ACC112 (cell line): ENCODE measurements at regions not wholly inside any gene's neighbourhood (a gene's known extent, or its start where the extent isn't known, plus 50 kb on each side); places are given as distances from the start of the nearest gene placed in this dataset.
"Not testable (repeated sequence)": the region's sequence is repeated elsewhere in the genome, so short reads cannot be mapped to it uniquely, and the experiment has no call there.

Source experiments
- H2AFZ ChIP-seq: fragments of 200-600 bp; sonication (generic); one replicate; pipeline ENCODE4 v1.6.0; 2017; ENCODE audit warnings: antibody characterized with exemption, low read length; ENCODE audit not compliant: unreplicated experiment
- H3K27ac ChIP-seq: fragments of 200-600 bp; sonication (generic); 2 replicates; pipeline ENCODE4 v1.5.1; 2014; ENCODE audit warnings: low read depth, mild to moderate bottlenecking, antibody characterized with exemption, low read length, moderate library complexity
- H3K27me3 ChIP-seq: fragments of 200-600 bp; sonication (generic); 2 replicates; pipeline ENCODE4 v1.6.1; 2014; ENCODE audit warnings: mild to moderate bottlenecking, antibody characterized with exemption, low read length, moderate library complexity, mixed read lengths; ENCODE audit not compliant: insufficient read depth
- H3K36me3 ChIP-seq: fragments of 200-600 bp; sonication (generic); 2 replicates; pipeline ENCODE4 v1.6.1; 2016; ENCODE audit warnings: mild to moderate bottlenecking, antibody characterized with exemption, low read length, moderate library complexity, mixed read lengths; ENCODE audit not compliant: insufficient read depth
- H3K4me1 ChIP-seq: fragments of 200-600 bp; sonication (generic); one replicate; pipeline ENCODE4 v1.6.1; 2016; ENCODE audit warnings: low read length, mixed read lengths; ENCODE audit not compliant: insufficient read depth, unreplicated experiment, control insufficient read depth
- H3K4me3 ChIP-seq: fragments of 200-600 bp; sonication (generic); 2 replicates; pipeline ENCODE4 v1.5.1; 2014; ENCODE audit warnings: mild to moderate bottlenecking, low read depth, low read length
- H3K79me2 ChIP-seq: fragments of 200-600 bp; sonication (generic); one replicate; pipeline ENCODE4 v1.6.0; 2016; ENCODE audit warnings: low read length; ENCODE audit not compliant: control insufficient read depth, unreplicated experiment, insufficient read depth

- H3K4me1 ChIP-seq, H3K79me2 ChIP-seq, H3K27me3 ChIP-seq, H3K4me3 ChIP-seq, H3K36me3 ChIP-seq, H3K27ac ChIP-seq, H2AFZ ChIP-seq: not testable (repeated sequence)
Observed at GRCh38 chr14:106253995-106254394, 727.6 kb downstream of the TMEM121 start.

- H3K79me2 ChIP-seq, H3K27ac ChIP-seq, H3K36me3 ChIP-seq, H3K4me3 ChIP-seq, H3K4me1 ChIP-seq, H2AFZ ChIP-seq, H3K27me3 ChIP-seq: not testable (repeated sequence)
Observed at GRCh38 chr14:106257569-106257994, 731.2 kb downstream of the TMEM121 start.

DNA sequence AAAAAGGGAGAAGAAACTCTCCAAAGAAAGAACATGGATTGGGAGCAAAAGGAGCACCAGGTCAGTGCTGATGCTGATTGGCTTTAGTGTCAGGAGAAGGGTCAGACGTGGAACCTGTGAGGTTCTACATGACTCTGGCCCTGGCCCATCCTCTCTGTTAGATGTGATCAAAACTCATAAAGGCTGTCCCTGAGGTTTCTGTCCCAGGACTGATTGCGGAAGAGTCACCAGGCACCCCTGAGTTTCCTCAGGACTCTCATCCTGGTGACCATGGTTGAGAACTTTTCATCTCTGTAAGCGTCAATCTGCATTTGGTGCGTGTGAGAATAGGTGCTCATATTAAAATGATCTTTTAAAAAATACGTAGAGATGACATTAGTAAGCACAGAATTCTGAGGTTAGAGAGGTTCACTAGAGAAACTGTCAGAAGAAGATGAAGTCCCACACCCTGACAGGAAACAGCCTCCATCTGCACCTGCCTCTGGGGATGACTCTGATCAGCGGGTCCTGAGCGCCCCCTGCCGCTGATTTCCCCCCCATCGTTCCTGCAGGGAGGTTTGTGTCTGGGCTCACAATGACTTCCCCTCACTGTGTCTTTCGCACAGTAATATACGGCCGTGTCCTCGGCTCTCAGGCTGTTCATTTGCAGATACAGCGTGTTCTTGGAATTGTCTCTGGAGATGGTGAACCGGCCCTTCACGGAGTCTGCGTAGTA is 741.8 kb downstream of the TMEM121 start:
- H2AFZ ChIP-seq: no peak overlapping the region
- no peaks in the 10 kb centered on the region for H3K4me1 ChIP-seq
- no peak overlapping the region for H3K4me3 ChIP-seq
- H3K27me3 ChIP-seq: no peaks in the 10 kb centered on the region
- H3K36me3 ChIP-seq: no peaks in the 10 kb centered on the region
- no peak overlapping the region for H3K27ac ChIP-seq
- no peaks in the 10 kb centered on the region for H3K79me2 ChIP-seq

- H3K27me3 ChIP-seq: no peaks in the 10 kb centered on the region
- no peaks in the 10 kb centered on the region for H3K36me3 ChIP-seq
- H3K4me3 ChIP-seq: no peak overlapping the region
- H3K79me2 ChIP-seq: no peaks in the 10 kb centered on the region
- H2AFZ ChIP-seq: no peak overlapping the region
- H3K4me1 ChIP-seq: no peaks in the 10 kb centered on the region
- no peak overlapping the region for H3K27ac ChIP-seq
Observed at GRCh38 chr14:106269029-106269428, 742.6 kb downstream of the TMEM121 start.

- Histone ChIP-seq H3K4me1 (no peaks in the 10 kb centered on the region), H3K79me2 (no peaks in the 10 kb centered on the region), H3K27me3 (no peaks in the 10 kb centered on the region), H3K4me3 (no peak overlapping the region), H3K27ac (no peak overlapping the region), H3K36me3 (no peaks in the 10 kb centered on the region), H2AFZ (no peak overlapping the region)
Observed at GRCh38 chr14:106269451-106270204, 743.2 kb downstream of the TMEM121 start.

DNA sequence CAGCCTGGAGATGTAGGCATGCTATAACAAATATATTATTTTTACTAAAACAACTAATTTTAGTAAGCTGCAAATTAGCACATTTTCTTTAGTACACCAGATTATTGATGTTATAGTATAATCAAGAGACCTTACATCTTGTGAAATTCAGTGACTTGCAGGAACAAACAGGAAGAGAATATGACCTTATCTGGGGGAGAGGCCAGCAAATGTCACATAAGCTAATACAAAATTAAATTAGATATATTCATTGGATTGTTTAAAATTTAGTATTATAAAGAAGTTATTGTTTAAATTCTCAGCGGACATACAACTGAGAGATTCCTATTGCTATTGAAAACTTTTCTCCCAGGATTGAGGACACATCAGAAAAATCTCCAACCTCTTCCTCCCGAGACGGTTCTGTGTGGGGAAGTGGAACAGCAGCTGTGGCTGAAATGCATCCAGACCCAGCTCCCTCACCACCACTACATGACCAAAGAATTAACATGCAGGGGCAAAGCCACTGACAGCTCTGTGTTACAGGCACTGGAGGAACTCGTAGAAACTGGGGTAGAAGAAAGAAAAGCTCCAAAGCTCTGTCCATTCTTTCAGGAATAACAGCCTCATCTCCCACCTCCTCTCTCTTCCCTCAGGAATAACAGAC is 744.2 kb downstream of the TMEM121 start:
- not testable (repeated sequence) for H3K4me3 ChIP-seq, H2AFZ ChIP-seq, H3K36me3 ChIP-seq, H3K27ac ChIP-seq, H3K4me1 ChIP-seq, H3K79me2 ChIP-seq, H3K27me3 ChIP-seq

DNA sequence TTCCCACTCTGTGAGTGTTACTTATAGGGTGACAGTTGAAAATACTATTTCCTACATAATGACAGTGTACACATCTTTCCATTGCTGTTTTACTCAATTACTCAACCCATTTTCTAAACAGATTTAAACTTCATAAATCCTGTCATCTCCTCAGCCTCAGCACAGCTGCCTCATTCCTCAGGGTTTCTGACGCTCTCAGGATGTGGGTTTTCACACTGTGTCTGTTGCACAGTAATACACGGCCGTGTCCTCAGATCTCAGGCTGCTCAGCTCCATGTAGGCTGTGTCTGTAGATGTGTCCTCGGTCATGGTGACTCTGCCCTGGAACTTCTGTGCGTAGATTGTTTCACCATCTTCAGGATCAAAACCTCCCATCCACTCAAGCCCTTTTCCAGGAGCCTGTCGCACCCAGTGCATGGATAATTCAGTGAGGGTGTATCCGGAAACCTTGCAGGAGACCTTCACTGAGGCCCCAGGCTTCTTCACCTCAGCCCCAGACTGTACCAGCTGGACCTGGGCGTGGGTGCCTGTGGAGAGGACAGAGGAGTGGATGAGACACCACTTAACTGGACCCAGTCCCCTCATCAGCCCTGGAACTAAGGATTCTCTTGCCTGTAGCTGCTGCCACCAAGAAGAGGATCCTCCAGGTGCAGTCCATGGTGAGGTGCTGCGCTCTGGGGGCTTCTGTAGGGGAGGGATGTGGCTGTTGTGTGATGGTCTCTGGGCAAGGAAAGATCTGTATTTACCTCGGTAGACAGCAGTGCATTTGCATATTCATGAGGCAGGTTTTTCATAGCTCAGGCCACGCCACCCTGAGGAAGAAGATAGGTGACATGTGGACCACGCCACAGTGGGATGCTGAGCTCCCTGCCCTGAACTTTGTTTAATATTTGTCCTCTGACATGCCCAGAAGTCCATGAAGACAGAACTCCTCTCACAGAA is 750.2 kb downstream of the TMEM121 start:
- Histone ChIP-seq H3K4me1 (no peaks in the 10 kb centered on the region), H3K79me2 (no peaks in the 10 kb centered on the region), H3K4me3 (no peak overlapping the region), H3K36me3 (no peaks in the 10 kb centered on the region), H3K27ac (no peak overlapping the region), H3K27me3 (no peaks in the 10 kb centered on the region), H2AFZ (no peak overlapping the region)

GRCh38 chr14:106277503-106277902 is 751.1 kb downstream of the TMEM121 start:
- Histone ChIP-seq H3K79me2 (no peaks in the 10 kb centered on the region), H3K27me3 (no peaks in the 10 kb centered on the region), H3K36me3 (no peaks in the 10 kb centered on the region), H2AFZ (no peak overlapping the region), H3K27ac (no peak overlapping the region), H3K4me3 (no peak overlapping the region), H3K4me1 (no peaks in the 10 kb centered on the region)

GRCh38 chr14:106280876-106281275 is 754.5 kb downstream of the TMEM121 start:
- Histone ChIP-seq H3K36me3 (no peaks in the 10 kb centered on the region), H3K4me1 (no peaks in the 10 kb centered on the region), H3K4me3 (no peak overlapping the region), H3K27ac (no peak overlapping the region), H3K79me2 (no peaks in the 10 kb centered on the region), H3K27me3 (no peaks in the 10 kb centered on the region), H2AFZ (no peak overlapping the region)

- Histone ChIP-seq H3K36me3 (no peaks in the 10 kb centered on the region), H3K4me1 (no peaks in the 10 kb centered on the region), H2AFZ (no peak overlapping the region), H3K79me2 (no peaks in the 10 kb centered on the region), H3K27ac (no peak overlapping the region), H3K27me3 (no peaks in the 10 kb centered on the region), H3K4me3 (no peak overlapping the region)
Observed at GRCh38 chr14:106286697-106287290, 760.4 kb downstream of the TMEM121 start.
